Esophagus muscularis mucosa (tissue), 4 donors: ENCODE measurements at regions not wholly inside any gene's neighbourhood (a gene's known extent, or its start where the extent isn't known, plus 50 kb on each side); places are given as distances from the start of the nearest gene placed in this dataset.

Experiments
- CTCF ChIP-seq, 3 experiments: fragments of 200-600 bp in 2 of 3; fragments of 450-650 bp in 1 of 3; sonication (generic) in 2 of 3; IDR thresholded peaks; one replicate each; pipeline ENCODE4 v1.5.1; 2017 to 2019; ENCODE audit warnings: antibody characterized with exemption in 3 of 3, mild to moderate bottlenecking in 2 of 3, moderate library complexity in 1 of 3
- EP300 ChIP-seq: sonication (generic); formaldehyde crosslinking; IDR thresholded peaks from one replicate; pipeline ENCODE4 v1.6.1; 2017; ENCODE audit warnings: antibody characterized with exemption
- POLR2A ChIP-seq: fragments of 450-650 bp; IDR thresholded peaks from one replicate; pipeline ENCODE4 v1.6.1; 2017; ENCODE audit warnings: antibody characterized with exemption, moderate library complexity, mild to moderate bottlenecking, low read depth

GRCh38 chr1:104402178-104402577, 652.5 kb downstream of the AMY1C start:
- TF ChIP-seq EP300 (no peak), POLR2A (no peak), CTCF (IDR thresholded peaks at IDR 0.05) (no peak)
